Gastroesophageal sphincter (tissue), 4 donors: ENCODE measurements at regions not wholly inside any gene's neighbourhood (a gene's known extent, or its start where the extent isn't known, plus 50 kb on each side); places are given as distances from the start of the nearest gene placed in this dataset.

Experiments used
- ATAC-seq: fragments of 150-250 bp; one replicate; pipeline ENCODE4 v1.9.1; 2016; ENCODE audit warnings: mild to moderate bottlenecking, moderate library complexity
- H3K27ac ChIP-seq, 4 donors: fragments of 200-600 bp; sonication (generic) in 3 of 4; 1 replicate in 3 of 4; 2 replicates in 1 of 4; pipeline ENCODE4 v1.5.1; 2016 to 2019
- H3K27me3 ChIP-seq: fragments of 200-600 bp; sonication (generic); one replicate; pipeline ENCODE4 v1.5.1; 2019
- H3K36me3 ChIP-seq, 2 donors: fragments of 200-600 bp; sonication (generic); one replicate each; pipeline ENCODE4 v1.5.1; 2019; ENCODE audit warnings: control low read depth in 1 of 2
- H3K4me1 ChIP-seq, 3 donors: fragments of 200-600 bp; sonication (generic); 1 replicate in 2 of 3; 2 replicates in 1 of 3; pipeline ENCODE4 v1.5.1; 2016 to 2019; ENCODE audit warnings: control low read depth in 2 of 3
- H3K4me3 ChIP-seq, 2 donors: fragments of 200-600 bp; sonication (generic); one replicate each; pipeline ENCODE4 v1.5.1; 2019; ENCODE audit warnings: mild to moderate bottlenecking in 1 of 2, moderate library complexity in 1 of 2
- H3K9me3 ChIP-seq, 3 donors: fragments of 200-600 bp; sonication (generic); one replicate each; pipeline ENCODE4 v1.5.1; 2017 to 2019; ENCODE audit warnings: control low read depth in 2 of 3
- EP300 ChIP-seq: sonication (generic); formaldehyde crosslinking; IDR thresholded peaks from one replicate; pipeline ENCODE4 v1.6.1; 2017; ENCODE audit warnings: antibody characterized with exemption, mild to moderate bottlenecking
- POLR2A ChIP-seq, 2 donors: fragments of 450-650 bp; IDR thresholded peaks; one replicate each; pipeline ENCODE4 v1.6.1; 2017; ENCODE audit warnings: antibody characterized with exemption in 2 of 2, mild to moderate bottlenecking in 2 of 2, moderate library complexity in 1 of 2
- POLR2AphosphoS5 ChIP-seq: sonication (generic); formaldehyde crosslinking; IDR thresholded peaks from one replicate; pipeline ENCODE4 v1.6.1; 2017; ENCODE audit warnings: antibody characterized with exemption
- WGBS, 2 donors: methylation state at CpG; one replicate each; pipeline ENCODE4 v1.1.5; 2018; ENCODE audit warnings: low coverage in 1 of 2; 5-methylcytosine and 5-hydroxymethylcytosine counted together
- TF ChIP-seq, protein P1 (sequence below), 4 experiments: fragments of 200-600 bp in 2 of 4; fragments of 450-650 bp in 2 of 4; sonication (generic) in 1 of 4; IDR thresholded peaks; one replicate each; pipeline ENCODE4 v1.5.1; 2017 to 2019; ENCODE audit warnings: antibody characterized with exemption in 4 of 4, mild to moderate bottlenecking in 2 of 4, moderate library complexity in 2 of 4

- no peaks in the 10 kb centered on the region for H3K9me3 ChIP-seq
- no peak for TF ChIP-seq EP300
- H3K27ac ChIP-seq, result no peak overlapping the region
- no peak overlapping the region for H3K4me3 ChIP-seq
- no peaks in the 10 kb centered on the region for H3K4me1 ChIP-seq
- H3K36me3 ChIP-seq, result no peaks in the 10 kb centered on the region
- ATAC-seq, result no peak
- 80 to 87% methylated on average over 4 to 5 of the region's 5 CpGs for WGBS, 2 donors
- no peaks in the 10 kb centered on the region for H3K27me3 ChIP-seq
These were observed 600.7 kb upstream of the USP24 start for GRCh38 chr1:55815745-55816455.

DNA sequence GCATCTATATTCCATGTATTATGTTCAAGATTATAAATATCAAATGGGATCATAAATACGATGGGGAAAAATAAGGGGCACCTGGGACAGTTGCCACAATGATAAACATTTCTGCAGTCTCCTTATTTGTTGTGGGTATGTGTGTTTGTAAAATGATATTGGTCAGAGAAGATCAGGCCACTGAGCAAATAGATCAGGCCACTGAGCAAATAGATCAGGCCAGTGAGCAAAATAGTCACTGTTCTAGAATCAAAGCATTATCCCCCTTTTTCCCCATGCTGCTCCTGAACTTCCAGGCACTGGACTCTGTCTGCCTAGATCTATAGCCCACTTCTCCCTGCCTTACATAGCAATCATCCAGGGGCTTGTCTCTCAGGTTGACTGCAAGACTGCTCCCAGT is 599.8 kb upstream of the USP24 start:
- ATAC-seq, result no peak
- Histone ChIP-seq H3K4me1 (no peaks in the 10 kb centered on the region), H3K27me3 (no peaks in the 10 kb centered on the region), H3K36me3 (no peaks in the 10 kb centered on the region), H3K4me3 (no peak overlapping the region), H3K9me3 (no peaks in the 10 kb centered on the region), H3K27ac (no peak overlapping the region)
- TF ChIP-seq, protein P1, sequence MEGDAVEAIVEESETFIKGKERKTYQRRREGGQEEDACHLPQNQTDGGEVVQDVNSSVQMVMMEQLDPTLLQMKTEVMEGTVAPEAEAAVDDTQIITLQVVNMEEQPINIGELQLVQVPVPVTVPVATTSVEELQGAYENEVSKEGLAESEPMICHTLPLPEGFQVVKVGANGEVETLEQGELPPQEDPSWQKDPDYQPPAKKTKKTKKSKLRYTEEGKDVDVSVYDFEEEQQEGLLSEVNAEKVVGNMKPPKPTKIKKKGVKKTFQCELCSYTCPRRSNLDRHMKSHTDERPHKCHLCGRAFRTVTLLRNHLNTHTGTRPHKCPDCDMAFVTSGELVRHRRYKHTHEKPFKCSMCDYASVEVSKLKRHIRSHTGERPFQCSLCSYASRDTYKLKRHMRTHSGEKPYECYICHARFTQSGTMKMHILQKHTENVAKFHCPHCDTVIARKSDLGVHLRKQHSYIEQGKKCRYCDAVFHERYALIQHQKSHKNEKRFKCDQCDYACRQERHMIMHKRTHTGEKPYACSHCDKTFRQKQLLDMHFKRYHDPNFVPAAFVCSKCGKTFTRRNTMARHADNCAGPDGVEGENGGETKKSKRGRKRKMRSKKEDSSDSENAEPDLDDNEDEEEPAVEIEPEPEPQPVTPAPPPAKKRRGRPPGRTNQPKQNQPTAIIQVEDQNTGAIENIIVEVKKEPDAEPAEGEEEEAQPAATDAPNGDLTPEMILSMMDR (IDR thresholded peaks at IDR 0.05), result no peak
- TF ChIP-seq POLR2A (IDR thresholded peaks at IDR 0.05) (no peak), EP300 (no peak), POLR2AphosphoS5 (no peak)
- WGBS, 2 donors, result 83 to 100% methylated on average over 1 of the region's 1 CpG

DNA sequence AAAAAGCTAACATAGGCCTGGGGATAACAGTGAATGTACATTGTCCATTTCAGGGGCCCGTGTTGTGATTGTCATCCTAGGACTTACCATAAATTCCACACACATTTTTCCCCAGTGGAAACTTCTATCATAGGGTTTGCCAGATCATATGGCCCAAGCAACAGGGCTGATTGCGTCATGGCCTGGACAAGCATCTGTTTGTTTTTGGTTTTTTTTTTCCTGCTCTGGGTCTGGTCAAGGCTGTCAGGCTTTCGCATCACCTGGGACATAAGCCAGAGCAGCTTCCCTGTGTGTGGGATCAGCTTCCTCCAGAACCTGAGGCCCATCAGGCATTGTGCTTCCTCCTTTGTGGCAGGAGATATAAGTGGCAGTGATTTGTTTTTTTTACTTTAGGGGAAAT is 598.5 kb upstream of the USP24 start:
- no peaks in the 10 kb centered on the region for H3K9me3 ChIP-seq
- 70 to 74% methylated on average over 2 of the region's 3 CpGs for WGBS, 2 donors
- no peak overlapping the region for H3K4me3 ChIP-seq
- TF ChIP-seq, protein P1 (IDR thresholded peaks at IDR 0.05), result no peak
- TF ChIP-seq EP300 (no peak), POLR2AphosphoS5 (no peak), POLR2A (IDR thresholded peaks at IDR 0.05) (no peak)
- no peaks in the 10 kb centered on the region for H3K4me1 ChIP-seq
- H3K27me3 ChIP-seq, result no peaks in the 10 kb centered on the region
- ATAC-seq, result peak; percentile 72
- H3K36me3 ChIP-seq, result no peaks in the 10 kb centered on the region
- H3K27ac ChIP-seq, result no peak overlapping the region

DNA sequence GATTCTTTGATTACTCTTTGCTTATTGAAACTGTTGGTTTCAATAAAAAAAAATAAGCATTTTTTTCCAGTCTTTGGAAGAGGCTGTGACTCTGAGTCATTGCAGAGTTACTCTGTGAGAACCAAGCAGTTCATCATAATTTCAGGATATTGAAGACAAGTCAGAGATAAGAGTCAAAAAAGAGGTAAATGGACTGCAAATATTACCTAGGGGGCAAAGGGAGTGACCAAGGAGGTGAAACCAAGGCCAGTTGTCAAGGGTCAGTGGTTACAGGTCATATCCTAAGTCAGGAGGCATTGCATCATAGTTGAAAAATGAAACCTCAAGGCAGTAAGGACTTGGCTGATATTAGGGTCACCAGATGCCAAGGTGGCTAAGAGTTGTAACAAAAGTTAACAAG is 597.1 kb upstream of the USP24 start:
- Histone ChIP-seq H3K36me3 (no peaks in the 10 kb centered on the region), H3K27me3 (no peaks in the 10 kb centered on the region), H3K9me3 (no peaks in the 10 kb centered on the region), H3K27ac (peak overlapping the region in 1 of 4 donors; percentile 21), H3K4me3 (no peak overlapping the region), H3K4me1 (no peaks in the 10 kb centered on the region)
- TF ChIP-seq POLR2AphosphoS5 (no peak), POLR2A (IDR thresholded peaks at IDR 0.05) (no peak), EP300 (no peak)
- TF ChIP-seq, protein P1 (IDR thresholded peaks at IDR 0.05), result no peak
- ATAC-seq, result peak; percentile 28

GRCh38 chr1:55808263-55808662 is 593.1 kb upstream of the USP24 start:
- ATAC-seq, result no peak

More at GRCh38 chr1:55808263-55808662, 593.1 kb upstream of the USP24 start:
- H3K27ac ChIP-seq, result no peak overlapping the region
- 100% methylated on average over 1 of the region's 1 CpG; no CpG with 5 or more reads in 1 of the 2 donors for WGBS, 2 donors
- no peaks in the 10 kb centered on the region for H3K4me1 ChIP-seq
- H3K9me3 ChIP-seq, result no peaks in the 10 kb centered on the region
- H3K36me3 ChIP-seq, result no peaks in the 10 kb centered on the region
- H3K4me3 ChIP-seq, result no peak overlapping the region
- H3K27me3 ChIP-seq, result no peaks in the 10 kb centered on the region
- TF ChIP-seq POLR2A (IDR thresholded peaks at IDR 0.05) (no peak), POLR2AphosphoS5 (no peak), EP300 (no peak)
- TF ChIP-seq, protein P1 (IDR thresholded peaks at IDR 0.05), result no peak
